ENCODE measurements at regions not wholly inside any gene's neighbourhood (a gene's known extent, or its start where the extent isn't known, plus 50 kb on each side); places are given as distances from the start of the nearest gene placed in this dataset.
"Not testable (repeated sequence)": the region's sequence is repeated elsewhere in the genome, so short reads cannot be mapped to it uniquely, and the experiment has no call there.

DNA sequence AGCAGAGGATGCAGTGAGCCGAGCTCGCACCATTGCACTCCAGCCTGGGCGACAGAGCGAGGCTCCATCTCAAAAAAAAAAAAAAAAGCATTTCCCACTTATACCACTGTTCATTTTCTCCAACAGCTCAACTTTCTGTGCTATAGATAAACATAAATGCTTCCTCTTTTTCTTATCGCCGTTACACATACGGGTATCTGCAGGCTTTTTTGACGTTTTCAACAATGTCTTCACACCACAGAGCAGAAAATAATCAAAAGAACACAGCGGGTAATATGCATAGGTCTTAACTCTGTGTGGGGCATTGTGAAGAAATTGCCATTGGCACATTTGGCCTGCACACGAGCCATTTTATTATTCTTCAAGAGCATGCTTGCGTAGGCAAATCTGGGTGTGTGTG, 86.4 kb downstream of the CAPZA3 start:
- no peak for TF ChIP-seq CTCF (conservative IDR thresholded peaks at IDR 0.05; ENCODE audit: low read depth, low read length)
- DNase-seq (ENCODE audit: low read depth), result no peak
- H3K4me3 ChIP-seq (ENCODE audit: low read depth, low read length), result no peak overlapping the region

GRCh38 chr12:18825138-18825537, 87.2 kb downstream of the CAPZA3 start:
- TF ChIP-seq CTCF (conservative IDR thresholded peaks at IDR 0.05; ENCODE audit: low read depth, low read length), result no peak
- DNase-seq (ENCODE audit: low read depth), result no peak
- H3K4me3 ChIP-seq (ENCODE audit: low read depth, low read length), result no peak overlapping the region

- TF ChIP-seq CTCF (conservative IDR thresholded peaks at IDR 0.05; ENCODE audit: low read depth, low read length), result no peak
- DNase-seq (ENCODE audit: low read depth), result no peak
- no peak overlapping the region for H3K4me3 ChIP-seq (ENCODE audit: low read depth, low read length)
These were observed 90.0 kb downstream of the CAPZA3 start for GRCh38 chr12:18827913-18828312.

GRCh38 chr12:18828483-18828882, 90.6 kb downstream of the CAPZA3 start:
- TF ChIP-seq CTCF (conservative IDR thresholded peaks at IDR 0.05; ENCODE audit: low read depth, low read length), result no peak
- H3K4me3 ChIP-seq (ENCODE audit: low read depth, low read length), result no peak overlapping the region
- no peak for DNase-seq (ENCODE audit: low read depth)

DNA sequence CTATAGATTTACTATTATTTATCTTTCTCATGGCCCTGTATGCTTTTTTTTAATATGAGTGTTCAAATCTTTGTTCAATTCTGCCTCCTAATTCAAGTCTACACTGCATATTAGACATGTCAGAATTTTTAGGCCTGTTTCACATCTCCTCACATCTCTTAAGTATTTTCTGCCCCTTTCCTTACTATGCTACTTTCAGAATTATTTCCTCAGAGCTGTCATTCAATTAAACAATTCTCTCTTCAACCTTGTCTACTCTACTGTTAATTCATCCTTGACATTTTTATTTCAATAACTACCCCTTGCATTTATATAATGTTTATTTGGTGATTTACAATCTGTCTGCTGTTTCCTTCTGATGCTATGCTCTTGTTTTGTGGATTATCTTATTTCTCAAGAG, 91.1 kb downstream of the CAPZA3 start:
- TF ChIP-seq CTCF (conservative IDR thresholded peaks at IDR 0.05; ENCODE audit: low read depth, low read length), result no peak
- H3K4me3 ChIP-seq (ENCODE audit: low read depth, low read length), result no peak overlapping the region
- DNase-seq (ENCODE audit: low read depth), result no peak

DNA sequence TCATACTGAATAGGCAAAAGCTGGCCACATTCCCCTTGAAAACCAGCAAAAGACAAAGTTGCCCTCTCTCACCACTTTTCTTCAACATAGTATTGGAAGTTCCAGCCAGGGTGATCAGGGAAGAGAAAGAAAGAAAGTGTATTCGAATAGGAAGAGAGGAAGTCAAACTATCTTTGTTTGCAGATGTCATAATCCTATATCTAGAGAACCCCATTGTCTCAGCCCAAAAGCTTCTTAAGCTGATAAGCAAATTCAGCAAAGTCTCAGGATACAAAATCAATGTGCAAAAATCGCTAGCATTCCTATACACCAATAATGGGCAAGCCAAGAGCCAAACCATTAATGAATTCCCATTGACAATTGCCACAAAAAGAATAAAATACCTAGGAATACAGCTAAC, 95.0 kb downstream of the CAPZA3 start:
- not testable (repeated sequence) for DNase-seq (ENCODE audit: low read depth); H3K4me3 ChIP-seq (ENCODE audit: low read depth, low read length)

- H3K4me3 ChIP-seq (ENCODE audit: low read depth, low read length), result no peak overlapping the region
- DNase-seq (ENCODE audit: low read depth), result no peak
- TF ChIP-seq CTCF (conservative IDR thresholded peaks at IDR 0.05; ENCODE audit: low read depth, low read length), result no peak
These were observed 99.1 kb downstream of the CAPZA3 start for GRCh38 chr12:18837025-18837424.

DNA sequence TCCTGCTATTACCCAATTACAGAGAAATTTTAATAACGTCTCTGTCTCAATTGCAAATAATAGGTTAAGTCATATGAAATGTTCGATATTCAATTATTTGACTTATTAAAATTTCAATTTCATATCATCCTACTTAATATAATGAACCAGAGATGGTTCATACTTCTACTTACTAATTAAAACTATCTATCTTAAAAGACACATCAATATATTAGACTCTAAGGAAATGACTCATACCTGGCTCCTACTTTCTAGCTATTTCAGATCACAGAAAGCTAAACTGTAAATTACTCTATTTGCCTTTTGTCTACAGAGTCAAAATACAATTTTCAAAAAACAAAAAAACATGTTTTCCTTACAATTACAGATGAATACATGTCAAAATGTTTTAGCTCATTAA, 99.6 kb downstream of the CAPZA3 start:
- no peak for TF ChIP-seq CTCF (conservative IDR thresholded peaks at IDR 0.05; ENCODE audit: low read depth, low read length)
- no peak for DNase-seq (ENCODE audit: low read depth)
- no peak overlapping the region for H3K4me3 ChIP-seq (ENCODE audit: low read depth, low read length)

- not testable (repeated sequence) for DNase-seq (ENCODE audit: low read depth); H3K4me3 ChIP-seq (ENCODE audit: low read depth, low read length)
These were observed 103.1 kb downstream of the CAPZA3 start for GRCh38 chr12:18840997-18841396.
